Stimulated activated CD4-positive, alpha-beta T cell treated with anti-CD3 and anti-CD28 coated beads, Interleukin-1b, Interleukin-23, amount 100 ng/mL, for 4 hours (primary cell): ENCODE measurements at regions not wholly inside any gene's neighbourhood (a gene's known extent, or its start where the extent isn't known, plus 50 kb on each side); places are given as distances from the start of the nearest gene placed in this dataset.

Experiments
- DNase-seq, 2 donors: peaks; one replicate each; pipeline ENCODE4 v3.0.0-alpha.2; 2020; ENCODE audit warnings: low read depth in 2 of 2

DNA sequence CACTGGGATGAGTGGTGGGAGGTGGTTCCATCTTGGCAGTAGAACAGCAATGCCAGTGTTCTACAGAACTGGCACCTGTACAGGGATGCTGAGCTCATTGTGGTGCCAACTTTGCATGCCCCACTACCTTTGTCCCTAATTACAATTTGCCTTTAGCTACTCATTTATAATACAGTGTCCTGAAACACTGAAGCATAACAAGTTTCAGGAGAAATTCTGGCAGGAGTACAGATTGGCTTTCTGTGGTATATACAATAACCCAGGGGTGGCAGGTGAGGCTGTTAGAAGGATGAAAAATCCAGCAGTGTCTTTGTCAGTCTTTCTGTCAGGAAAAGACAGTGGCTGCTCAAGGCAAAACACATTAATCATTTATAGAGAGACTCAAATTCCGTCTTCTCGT lies 240.3 kb downstream of the FAM76B start:
- DNase-seq = no peak

DNA sequence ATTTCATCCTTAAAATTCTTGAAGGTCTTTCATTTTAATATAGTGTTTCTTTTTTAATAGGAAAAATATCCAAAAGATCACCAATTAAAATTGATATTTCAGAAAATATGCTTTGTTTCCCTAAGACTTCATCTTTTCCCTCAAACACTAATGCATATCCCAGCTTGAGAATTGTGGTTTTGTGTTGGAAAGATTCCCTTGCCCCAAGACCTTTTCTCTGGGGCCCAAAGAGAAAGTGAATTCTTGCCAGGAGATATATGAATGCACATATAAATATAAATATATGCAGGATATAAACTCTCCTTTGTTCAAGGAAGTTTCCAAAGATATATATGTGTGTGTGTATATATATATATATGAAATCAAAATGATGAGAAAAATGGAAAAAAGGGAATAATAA lies 241.2 kb downstream of the FAM76B start:
- no peak for DNase-seq

DNA sequence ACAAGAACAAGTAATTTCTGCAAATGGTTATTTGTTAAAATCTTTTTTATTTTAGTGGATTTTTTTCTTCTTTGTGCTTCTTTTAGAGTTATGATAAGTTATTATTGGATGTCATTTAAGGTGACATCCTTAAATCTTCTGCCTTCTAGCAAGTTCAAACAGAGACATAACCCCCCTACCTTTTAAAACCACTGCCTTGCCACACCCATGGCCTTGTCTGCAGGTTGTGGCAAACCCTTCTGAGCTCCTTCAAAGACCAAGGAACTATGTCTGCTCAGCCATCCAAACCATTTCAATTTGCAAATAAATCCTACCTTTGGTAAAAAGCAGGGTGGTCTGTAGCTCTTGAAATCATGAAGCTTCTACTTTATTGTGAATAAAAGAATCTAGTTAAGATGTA lies 241.6 kb downstream of the FAM76B start:
- DNase-seq = no peak

DNA sequence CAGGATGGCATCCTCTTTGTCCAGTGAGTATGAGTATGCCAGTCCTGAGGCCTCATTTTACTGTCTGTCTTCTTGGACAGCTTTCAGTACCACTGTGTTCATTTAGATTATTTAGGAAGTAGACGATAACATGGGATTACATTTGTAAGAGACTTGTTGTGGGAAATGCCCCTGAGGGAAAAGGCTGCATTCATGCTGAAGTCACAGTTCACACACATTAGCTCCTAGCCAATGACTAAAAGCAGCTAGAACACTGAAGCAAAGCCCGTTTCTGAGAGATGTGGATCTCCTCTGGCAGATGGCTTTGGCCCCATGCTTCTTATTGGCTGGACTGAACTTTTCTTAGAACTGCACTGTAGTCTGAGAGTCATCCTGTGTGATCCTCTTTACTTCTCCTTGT lies 242.4 kb downstream of the FAM76B start:
- no peak for DNase-seq

DNA sequence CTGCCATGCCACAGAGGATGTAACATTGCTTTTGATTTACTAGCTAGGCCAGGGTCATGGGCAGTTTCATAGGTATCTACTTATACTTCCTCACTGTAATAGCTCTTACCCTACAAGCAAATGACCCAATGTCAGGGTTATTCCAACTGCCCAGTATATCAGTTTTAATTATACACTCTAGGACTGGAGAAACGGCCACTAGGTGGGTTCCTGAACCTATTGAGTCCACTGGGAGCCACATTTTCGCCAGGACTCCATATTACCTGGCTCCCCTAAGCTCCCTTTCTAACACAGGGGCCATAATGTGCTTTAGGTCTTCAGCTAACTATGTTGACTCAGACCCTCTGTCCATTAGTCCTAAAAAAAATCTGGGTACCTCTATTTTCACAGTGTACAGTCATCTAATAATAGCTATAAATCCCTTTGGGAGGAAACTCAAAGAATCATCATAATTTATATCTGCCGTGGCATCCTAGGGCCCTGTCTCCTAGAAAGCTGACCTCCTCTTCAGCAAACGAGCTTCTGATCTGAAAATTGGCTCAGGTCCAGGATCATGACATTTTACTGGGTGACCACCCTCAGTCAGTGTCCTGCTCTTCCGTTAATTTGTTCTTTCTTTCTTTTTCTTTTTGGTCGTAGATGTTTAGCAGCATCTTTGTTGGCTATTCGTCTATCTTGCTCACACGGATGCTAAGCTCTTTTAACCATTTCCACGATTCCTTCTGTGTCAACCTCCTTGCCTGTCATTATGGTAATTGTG lies 244.3 kb downstream of the FAM76B start:
- no peak for DNase-seq

DNA sequence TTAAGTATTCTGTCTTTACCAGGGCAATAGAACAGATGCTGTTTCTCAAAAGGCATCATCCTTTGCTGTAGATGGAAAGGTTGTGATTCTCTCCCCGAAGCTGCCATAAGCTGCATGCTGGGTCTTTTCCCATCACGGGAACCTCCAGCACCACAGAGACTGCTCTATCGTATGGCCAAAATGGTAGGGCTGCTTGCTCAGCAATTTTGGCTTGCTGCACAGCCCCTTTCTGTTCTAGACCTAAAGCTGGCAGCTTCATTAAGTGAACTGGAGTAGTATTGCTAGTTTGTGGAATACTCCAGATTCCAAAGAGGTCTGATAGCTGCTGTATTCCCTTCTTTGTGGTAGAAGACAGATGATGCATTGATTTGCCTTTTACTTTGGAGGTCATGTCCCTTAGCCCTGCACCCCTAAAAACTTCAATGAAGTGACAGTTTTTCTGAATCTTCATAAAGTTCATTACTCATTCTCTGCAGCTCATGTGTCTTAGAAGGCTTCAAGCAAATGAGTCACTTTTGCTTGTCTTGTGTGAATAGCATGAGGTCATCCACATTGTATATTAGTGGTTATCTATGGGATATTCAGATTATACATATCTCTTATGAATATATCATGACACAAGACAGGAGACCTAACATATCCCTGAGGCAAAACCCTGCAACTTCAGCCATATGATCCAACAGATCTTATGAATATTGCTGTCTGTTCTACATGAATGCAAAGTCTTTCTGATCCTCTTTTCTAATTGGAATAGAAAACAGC lies 245.3 kb downstream of the FAM76B start:
- no peak for DNase-seq

DNA sequence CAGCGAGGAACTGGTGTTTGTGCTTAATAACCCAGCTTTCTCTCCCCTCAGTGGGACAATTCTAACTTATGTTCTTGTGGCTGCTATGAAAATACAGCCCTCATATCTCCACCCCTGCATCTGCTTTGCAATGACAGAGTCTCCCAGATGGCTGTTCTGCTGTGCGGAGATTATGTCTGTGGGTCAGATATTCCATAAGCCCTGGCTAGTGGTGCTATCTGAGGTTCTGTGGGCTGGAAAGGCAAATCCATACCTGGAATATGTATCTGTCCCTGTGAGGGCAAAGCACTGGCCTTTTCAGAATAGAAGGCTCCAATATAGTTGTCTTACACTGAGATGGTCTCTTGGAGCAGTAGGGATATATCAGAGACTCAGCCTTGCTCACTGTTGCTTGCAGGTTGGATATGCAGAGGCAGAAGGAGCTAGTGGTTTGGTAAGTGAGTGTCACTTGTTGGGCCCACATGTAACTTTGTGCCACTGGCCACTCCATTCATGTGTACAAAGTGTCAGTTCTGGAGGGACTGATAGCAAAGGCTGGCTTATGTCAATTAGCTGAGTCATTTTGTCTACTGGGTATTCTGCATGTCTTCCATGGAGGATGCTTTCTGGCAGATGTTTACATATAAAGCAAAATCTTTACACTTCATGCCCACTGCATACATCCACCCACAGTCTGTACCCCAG lies 246.6 kb downstream of the FAM76B start:
- DNase-seq = no peak

DNA sequence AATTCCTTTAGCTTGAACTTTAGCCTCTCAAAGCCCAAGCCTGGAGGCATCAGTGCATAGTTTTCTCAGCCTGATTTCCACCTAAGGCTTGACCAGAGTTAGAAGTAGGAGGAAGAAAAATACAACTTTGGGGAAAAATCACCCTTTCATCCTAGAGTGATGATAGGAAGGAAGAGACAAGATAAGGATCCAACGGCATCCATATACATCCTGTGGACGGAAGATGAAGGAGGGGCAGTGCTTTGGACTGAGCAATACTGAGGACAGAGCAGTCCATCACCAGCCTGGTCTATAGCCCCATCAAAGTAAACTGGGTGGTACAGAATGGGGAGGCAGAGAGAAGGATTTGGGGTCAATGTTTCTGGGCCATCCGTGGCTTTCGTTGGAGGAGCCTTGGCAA lies 247.9 kb downstream of the FAM76B start:
- no peak for DNase-seq

DNA sequence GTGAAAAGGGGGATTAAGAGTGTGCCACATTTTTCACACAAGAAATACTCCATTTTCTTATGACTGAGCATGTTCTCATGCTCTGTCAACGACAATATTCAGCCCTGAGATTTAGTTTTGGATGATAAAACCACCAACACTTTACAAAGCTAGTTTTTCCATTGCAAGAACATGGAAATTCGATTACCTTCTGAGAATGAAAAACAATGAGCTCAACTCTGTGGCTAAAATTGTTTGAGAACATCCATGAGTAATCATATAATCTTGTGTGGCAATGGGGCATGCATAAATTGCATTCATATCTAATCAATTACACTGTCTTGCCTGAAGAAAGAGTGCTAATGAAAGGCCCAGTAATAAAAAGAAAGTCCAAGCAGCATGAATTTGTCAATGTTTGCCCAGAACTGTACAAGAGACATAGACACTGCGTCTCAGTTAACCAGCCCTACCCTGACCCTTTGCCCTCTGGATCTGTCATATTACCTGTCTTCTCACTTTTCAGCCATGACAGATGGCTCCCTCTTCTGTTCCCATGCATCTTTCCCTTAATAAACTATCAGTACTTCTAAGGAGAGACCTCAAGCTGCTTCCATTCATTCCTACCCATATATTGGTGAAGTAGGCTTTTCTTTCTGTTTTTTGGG lies 253.4 kb downstream of the FAM76B start:
- no peak for DNase-seq

DNA sequence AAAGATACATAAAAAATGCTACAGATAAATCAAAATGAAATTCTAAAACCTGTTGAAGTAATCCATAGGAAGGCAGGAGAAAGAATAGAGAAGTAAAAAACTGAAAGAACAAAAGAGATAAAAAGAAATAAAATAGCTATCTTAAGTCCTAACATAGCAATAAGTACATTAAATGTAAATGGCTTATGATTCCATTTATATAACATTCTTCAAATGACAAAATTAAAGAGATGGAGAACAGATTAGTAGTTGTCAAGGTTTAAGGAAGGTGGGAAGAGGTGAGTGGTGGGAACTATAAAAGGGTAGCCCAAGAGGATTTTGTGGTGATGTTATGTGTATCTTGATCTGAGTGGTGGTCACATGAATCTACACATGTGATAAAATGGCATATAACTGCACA lies 254.8 kb downstream of the FAM76B start:
- DNase-seq = no peak

DNA sequence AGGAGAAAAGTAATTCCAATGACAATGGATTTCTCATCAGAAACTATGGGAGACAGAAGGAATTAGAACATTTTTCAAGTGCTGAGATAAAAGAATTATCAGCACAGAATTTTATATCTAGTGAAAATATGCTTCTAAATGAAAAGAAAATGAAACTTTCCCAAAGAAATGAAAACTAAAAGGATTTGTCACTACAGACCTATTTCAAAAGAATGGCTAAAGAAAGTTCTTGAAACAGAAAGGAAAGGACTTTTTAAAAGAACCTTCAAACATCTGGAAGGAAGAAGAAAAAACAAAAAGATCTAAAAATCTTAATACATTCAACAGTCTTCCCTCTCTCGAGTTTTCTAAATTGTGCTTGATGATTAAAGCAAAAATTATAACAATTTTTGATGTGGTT lies 255.4 kb downstream of the FAM76B start:
- no peak for DNase-seq

DNA sequence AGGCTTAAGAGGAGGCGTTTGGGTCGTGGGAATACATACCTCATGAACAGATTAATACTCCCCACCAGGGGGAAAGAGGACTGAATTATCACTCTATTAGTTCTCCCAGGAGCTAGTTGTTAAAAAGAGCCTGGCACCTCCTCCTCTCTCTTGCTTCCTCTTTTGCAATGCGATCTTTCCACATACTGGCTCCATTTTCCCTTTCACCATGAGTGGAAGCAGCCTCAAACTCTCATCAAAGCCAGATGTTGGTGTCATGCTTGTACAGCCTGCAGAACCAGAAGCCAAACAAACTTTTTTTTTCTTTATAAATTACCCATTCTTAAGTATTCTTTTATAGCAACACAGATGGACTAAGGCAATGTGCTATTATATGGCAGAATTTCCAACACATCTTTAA lies 258.5 kb downstream of the FAM76B start:
- DNase-seq = no peak

DNA sequence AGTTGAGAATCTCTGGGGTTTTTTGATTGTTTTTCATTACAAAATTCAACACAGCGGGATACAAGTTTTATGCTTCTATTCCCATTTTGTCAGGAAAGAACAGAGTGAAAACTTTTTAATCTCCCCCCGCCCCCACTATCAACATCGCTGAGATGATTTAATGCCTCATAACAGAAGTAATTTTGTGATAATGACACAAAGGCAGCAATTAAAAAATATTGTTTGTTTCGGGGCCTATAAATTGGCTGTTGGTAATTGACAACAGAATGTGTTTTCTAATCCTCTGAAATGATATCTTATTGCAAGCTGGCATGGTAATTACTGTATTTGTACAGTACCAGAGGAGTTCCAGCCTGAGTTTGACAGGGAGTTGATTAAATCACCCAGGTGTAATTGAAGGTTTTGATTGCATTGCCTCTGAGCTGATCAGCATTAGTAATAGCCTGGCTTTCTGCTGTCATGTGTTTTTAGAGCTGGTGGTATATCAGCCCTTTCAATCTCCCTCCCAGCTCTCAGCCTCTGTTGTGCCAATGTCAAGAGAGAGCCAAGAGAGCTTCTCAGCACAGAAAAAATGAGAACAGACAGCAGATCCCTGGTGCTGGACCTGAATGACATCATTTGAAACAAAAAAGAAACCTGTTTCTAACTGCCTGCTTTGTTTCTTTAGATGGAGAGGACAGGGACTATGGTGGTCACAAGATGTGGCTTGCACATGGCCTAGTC lies 265.1 kb downstream of the FAM76B start:
- DNase-seq = no peak

DNA sequence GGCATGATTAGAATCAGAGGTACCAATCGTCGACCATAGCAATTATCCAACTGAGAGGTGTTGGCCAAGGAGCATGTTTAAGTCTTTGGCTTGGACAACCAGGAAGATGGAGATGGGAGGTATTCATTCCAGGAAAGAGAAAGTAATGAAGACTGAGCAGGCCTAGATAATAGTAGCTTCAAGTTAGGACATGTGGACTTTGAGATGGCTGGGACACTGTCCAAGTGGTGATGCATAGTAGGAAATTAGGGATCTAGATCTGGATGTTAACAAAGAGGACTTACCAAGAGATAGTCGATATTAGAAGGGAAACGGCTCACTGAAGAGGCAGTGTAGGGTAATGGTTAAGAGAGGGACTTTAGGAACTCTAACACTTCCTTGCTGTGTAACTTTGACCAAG lies 266.7 kb downstream of the FAM76B start:
- no peak for DNase-seq

DNA sequence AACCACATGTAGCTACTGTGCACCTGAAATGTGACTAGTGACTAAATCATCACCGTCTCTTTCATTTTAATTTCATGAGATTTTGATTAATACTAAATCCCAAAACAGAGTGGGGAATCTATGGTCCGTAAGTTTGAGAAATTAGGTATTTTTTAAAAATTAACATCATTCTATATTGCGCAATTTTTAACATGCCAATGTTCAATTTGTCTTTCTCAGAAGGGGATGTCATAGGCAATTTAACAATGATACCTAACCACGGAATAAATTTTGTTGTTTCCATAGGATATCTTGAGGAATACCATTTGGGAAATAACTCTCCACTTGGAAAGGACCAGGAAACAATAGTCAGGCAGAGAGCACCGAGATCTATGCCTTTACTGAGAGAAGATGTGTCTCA lies 267.7 kb downstream of the FAM76B start:
- DNase-seq = no peak

DNA sequence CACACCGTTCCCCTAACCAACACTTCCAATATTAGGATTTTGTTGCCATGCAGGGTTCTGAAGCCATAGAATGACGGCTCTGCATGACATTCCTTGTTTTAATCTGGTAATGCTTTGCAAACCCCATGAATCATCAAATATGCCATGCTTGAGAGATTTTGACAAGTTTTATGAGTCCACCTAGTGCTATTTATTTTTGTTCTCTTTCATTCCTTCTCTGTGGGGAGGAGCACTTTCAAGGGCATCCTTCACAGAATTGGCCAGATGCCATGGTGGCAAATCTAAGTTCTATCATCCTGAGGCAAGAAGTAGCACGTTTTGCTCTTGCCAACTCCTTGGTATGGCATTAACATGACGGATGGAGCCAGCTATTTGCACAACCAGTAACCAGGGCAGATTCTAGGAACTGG lies 268.4 kb downstream of the FAM76B start:
- no peak for DNase-seq

DNA sequence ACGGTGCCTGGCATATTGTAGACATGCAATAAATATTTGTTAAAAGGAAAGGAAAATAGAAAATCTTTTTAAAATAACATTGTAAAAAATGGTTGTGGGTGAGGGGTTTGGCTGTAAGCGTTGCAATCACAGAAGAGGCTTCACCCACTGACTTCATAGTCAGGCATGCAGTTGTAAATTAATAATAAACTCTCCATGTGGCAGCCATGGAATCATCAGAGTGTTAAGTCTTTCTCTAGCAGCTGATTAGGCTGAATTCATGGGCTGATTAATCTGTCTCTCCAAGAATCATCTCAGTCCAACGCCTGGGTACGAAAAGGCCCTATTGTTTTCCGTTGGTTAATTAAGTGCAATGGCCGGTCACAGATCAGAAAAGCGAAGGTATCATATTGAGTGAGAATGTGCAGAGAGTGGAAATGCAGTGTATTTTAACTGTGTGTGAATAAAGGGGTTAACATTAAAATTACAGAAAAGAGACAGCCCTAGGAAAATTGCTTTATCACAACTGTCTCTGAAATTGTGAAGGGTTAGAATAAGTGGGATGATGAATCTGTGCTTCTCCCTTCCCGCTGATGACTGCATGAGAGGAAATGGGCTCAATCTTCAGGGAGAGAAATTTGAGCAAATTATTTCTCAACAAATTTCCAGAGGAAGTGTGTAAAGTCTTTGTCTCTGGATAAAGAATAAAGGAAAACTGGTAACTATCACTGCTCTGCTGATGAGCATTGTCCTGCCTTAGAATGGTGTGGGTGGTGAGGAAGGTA lies 269.0 kb downstream of the FAM76B start:
- DNase-seq = no peak

DNA sequence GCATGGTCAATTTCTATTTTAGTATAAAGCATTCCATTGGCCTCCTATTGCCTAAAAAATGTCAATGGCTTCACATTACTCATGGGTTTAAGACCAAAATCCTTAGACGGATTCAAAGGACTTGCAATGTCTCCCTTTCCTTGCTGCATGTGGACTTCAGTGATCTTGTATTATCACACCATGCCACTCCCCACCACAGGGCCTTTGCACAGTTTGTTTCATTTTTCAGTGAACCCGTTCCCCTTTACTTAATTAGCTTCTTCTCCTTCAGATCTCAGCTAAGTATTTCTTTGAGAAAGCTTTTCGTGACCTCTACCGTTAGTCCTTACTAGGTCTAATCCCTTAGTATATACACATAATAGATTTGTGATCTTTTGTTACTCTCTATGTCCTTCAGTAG lies 269.7 kb downstream of the FAM76B start:
- no peak for DNase-seq

DNA sequence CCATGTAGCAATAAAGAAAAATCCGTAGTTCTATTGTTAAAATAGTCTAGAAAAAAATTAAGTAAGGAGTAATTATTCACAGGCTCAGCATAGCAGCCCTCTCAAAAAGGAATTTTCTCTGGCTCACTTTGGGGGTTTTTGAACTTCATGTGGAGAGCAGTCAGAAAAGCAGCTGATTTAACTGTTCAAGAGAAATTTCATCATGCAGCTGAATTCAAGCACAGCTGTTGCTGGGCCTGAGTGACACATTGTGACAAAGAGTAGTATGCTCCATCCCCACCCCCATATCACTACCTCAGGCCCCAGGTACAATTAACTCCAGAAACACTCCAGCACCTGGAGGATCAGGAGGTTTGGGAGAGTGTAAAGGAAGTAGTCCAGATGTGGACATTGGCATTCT lies 272.1 kb downstream of the FAM76B start:
- DNase-seq = no peak

DNA sequence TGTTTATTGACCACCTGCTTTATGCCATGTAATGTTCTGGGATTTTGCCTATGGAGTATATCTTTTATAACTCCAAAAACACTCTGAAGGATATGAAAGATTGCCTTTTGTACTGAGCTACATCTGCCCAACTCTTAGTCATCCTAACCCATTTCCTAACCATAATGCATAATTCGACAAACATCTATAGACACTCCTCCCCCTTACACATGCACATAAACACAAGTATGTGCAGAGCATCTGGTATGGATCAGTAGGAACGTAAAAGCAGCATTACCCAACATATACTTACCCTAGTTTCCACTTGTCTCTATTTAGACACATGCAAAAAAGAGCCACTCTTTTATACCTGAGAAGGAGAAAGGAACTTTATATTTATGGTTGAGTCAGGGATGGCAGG lies 272.8 kb downstream of the FAM76B start:
- DNase-seq = no peak

DNA sequence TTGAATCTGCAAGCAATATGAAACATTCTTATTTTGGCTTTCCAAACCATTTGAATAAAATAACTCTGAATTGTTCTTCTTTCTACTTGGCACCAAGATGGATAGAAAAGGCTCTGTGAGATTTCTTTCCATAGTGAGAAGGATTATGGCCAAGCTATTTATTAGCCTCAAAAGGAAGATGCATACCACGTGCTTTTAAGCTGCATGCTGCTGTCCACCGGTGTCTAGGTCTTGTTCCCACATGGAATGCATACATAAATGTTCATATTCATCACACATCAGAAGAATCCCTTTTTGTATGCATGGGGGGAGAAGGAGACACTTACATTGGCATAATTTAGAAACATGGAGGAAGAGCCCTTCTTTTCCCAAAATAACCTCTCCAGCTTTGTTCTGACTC lies 273.4 kb downstream of the FAM76B start:
- no peak for DNase-seq
